Fibroblast of mammary gland (primary cell): ENCODE measurements at regions not wholly inside any gene's neighbourhood (a gene's known extent, or its start where the extent isn't known, plus 50 kb on each side); places are given as distances from the start of the nearest gene placed in this dataset.

Experiments used
- DNase-seq: peaks from one replicate; pipeline ENCODE4 v3.0.0-alpha.2; 2010; ENCODE audit warnings: low read depth
- H3K4me3 ChIP-seq: 2 replicates; pipeline ENCODE4 v1.5.1; 2011; ENCODE audit warnings: low read depth, mild to moderate bottlenecking, low read length, moderate library complexity; ENCODE audit not compliant: control insufficient read depth
- TF ChIP-seq, protein P1 (sequence below): conservative IDR thresholded peaks from 2 replicates; pipeline ENCODE4 v1.5.1; 2011; ENCODE audit warnings: low read depth, low read length, inconsistent platforms; ENCODE audit not compliant: control insufficient read depth, insufficient read depth

GRCh38 chr12:40565029-40565633 is 127.1 kb upstream of the CNTN1 start:
- TF ChIP-seq, protein P1, sequence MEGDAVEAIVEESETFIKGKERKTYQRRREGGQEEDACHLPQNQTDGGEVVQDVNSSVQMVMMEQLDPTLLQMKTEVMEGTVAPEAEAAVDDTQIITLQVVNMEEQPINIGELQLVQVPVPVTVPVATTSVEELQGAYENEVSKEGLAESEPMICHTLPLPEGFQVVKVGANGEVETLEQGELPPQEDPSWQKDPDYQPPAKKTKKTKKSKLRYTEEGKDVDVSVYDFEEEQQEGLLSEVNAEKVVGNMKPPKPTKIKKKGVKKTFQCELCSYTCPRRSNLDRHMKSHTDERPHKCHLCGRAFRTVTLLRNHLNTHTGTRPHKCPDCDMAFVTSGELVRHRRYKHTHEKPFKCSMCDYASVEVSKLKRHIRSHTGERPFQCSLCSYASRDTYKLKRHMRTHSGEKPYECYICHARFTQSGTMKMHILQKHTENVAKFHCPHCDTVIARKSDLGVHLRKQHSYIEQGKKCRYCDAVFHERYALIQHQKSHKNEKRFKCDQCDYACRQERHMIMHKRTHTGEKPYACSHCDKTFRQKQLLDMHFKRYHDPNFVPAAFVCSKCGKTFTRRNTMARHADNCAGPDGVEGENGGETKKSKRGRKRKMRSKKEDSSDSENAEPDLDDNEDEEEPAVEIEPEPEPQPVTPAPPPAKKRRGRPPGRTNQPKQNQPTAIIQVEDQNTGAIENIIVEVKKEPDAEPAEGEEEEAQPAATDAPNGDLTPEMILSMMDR, result no peak
- DNase-seq, result no peak
- H3K4me3 ChIP-seq, result no peak overlapping the region

DNA sequence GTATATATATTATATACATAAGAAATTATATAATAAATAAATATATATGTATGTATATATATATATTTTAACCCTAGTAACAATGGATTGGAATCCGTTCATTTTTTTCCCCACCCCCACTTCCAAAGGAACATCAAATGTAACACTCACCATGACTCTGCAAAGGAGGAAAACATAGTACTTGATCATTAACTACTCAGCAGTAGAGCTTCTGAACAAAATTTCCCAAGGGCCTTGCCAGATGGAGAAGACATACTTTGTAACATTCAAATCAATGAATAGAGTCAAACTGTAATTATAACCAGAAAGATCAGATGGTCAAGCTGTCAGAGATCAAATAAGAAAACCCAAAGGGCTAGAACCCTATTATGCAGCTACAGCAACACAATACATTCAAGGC is 126.0 kb upstream of the CNTN1 start:
- H3K4me3 ChIP-seq, result no peak overlapping the region
- TF ChIP-seq, protein P1, result no peak
- DNase-seq, result no peak

GRCh38 chr12:40569626-40570179 is 122.5 kb upstream of the CNTN1 start:
- H3K4me3 ChIP-seq, result no peak overlapping the region
- DNase-seq, result peak; percentile 8
- TF ChIP-seq, protein P1, result no peak

DNA sequence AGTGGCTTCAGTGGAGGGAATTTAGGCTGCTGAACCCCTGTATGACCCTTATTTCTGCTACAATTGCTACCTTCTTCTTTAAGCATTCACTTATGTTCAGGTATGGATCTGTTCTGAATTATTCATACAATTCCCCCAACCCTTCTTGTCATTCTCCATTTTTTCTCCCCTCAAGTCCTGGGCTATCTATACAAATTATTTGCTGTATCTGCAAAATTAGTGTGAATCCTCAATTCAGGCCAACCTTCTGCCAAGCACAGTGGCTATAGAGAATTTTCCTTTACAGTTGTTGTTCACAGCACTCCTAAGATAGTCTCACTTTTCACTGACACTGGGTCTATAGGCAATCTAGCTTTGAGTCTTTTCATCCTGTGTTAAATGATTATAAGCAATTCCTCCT is 119.2 kb upstream of the CNTN1 start:
- TF ChIP-seq, protein P1, result no peak
- DNase-seq, result no peak
- H3K4me3 ChIP-seq, result no peak overlapping the region

- TF ChIP-seq, protein P1, result no peak
- no peak for DNase-seq
- no peak overlapping the region for H3K4me3 ChIP-seq
Observed at GRCh38 chr12:40575987-40576386, 116.3 kb upstream of the CNTN1 start.

DNA sequence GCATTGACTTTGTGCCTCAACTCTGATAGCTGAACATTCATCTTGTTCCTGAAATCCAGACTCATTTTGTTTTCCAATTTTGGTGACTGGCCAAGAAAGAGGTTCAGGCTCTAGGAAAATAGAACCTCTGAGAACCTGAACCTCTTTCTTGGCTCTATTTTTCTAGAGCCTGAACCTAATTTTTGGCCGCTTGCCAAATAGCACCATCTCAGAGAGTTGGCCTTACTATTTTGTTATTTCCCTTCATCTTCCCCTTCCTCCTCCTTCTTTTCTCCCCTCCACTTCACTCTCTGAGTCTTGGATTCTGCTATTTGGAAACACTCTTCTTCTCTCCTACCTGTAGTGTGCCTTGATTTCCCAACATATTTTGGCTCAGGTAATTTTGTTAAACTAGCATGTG is 114.4 kb upstream of the CNTN1 start:
- DNase-seq, result no peak
- no peak overlapping the region for H3K4me3 ChIP-seq
- TF ChIP-seq, protein P1, result no peak
